Endothelial cell of umbilical vein (primary cell): ENCODE measurements at regions not wholly inside any gene's neighbourhood (a gene's known extent, or its start where the extent isn't known, plus 50 kb on each side); places are given as distances from the start of the nearest gene placed in this dataset.
A peak's percentile ranks its signal among the peaks of the same experiment; 100 is the strongest.

ENCODE experiments used
- BruUV-seq: library from RNA; stranded (reverse); fragments of 400-500 nt; replicated peaks from 2 replicates; lab custom pipeline; 2021; lab: Mats Ljungman, UMichigan
- CTCF ChIA-PET: fragments of 300-600, 350-600 bp; sonication (Branson Sonifier 250); formaldehyde crosslinking; loops from one replicate; lab custom pipeline; 2021; ENCODE audit warnings: antibody characterized with exemption, inconsistent platforms; lab: Charles Lee
- POLR2A ChIA-PET: fragments of 300-600, 350-600 bp; sonication (Branson Sonifier 250); formaldehyde crosslinking; loops from one replicate; lab custom pipeline; 2021; ENCODE audit warnings: antibody characterized with exemption, inconsistent platforms; lab: Charles Lee
- DNase-seq: peaks from one replicate; pipeline ENCODE4 v3.0.0-alpha.2; 2011; ENCODE audit warnings: low read depth, low spot score
- FAIRE-seq: peaks from 2 replicates; lab custom pipeline; 2011; peaks lifted over from hg19 to GRCh38; lab: Jason Lieb, UNC
- H2AFZ ChIP-seq: 2 replicates; pipeline ENCODE4 v1.6.0; 2012; ENCODE audit warnings: low read depth, low read length, control low read depth, inconsistent platforms
- H3K27ac ChIP-seq: 2 replicates; pipeline ENCODE4 v1.5.1; 2011; ENCODE audit warnings: low read depth, mild to moderate bottlenecking, control low read depth, low read length, moderate library complexity; ENCODE audit not compliant: insufficient read depth
- H3K27me3 ChIP-seq, 2 experiments: 2 replicates each; pipeline versions ENCODE4 v1.6.0 to v1.6.1; 2011; ENCODE audit warnings: low read length in 2 of 2, mixed read lengths in 1 of 2; ENCODE audit not compliant: control insufficient read depth in 2 of 2, insufficient read depth in 2 of 2
- H3K36me3 ChIP-seq, 2 experiments: 2 replicates in 1 of 2; 3 replicates in 1 of 2; pipeline ENCODE4 v1.5.1; 2011; ENCODE audit warnings: low read length in 2 of 2, mild to moderate bottlenecking in 1 of 2, moderate library complexity in 1 of 2; ENCODE audit not compliant: control insufficient read depth in 2 of 2, insufficient read depth in 2 of 2; ENCODE audit errors: extremely low read depth in 1 of 2
- H3K4me1 ChIP-seq: 3 replicates; pipeline ENCODE4 v1.5.1; 2011; ENCODE audit warnings: mild to moderate bottlenecking, low read length; ENCODE audit not compliant: control insufficient read depth, insufficient read depth; ENCODE audit errors: extremely low read depth
- H3K4me2 ChIP-seq: 2 replicates; pipeline ENCODE4 v1.6.1; 2011; ENCODE audit warnings: low read length, control low read depth, mixed read lengths; ENCODE audit not compliant: insufficient read depth
- H3K4me3 ChIP-seq, 3 experiments: fragments of 200-600 bp in 1 of 3; sonication (generic), shearing (Covaris generic) in 1 of 3; replicated peaks in 1 of 3; 2 replicates each; pipeline ENCODE4 v1.5.1; 2011 to 2016; ENCODE audit warnings: control low read depth in 3 of 3, low read length in 3 of 3, mild to moderate bottlenecking in 2 of 3, inconsistent platforms in 1 of 3, low read depth in 1 of 3, moderate library complexity in 1 of 3; ENCODE audit not compliant: insufficient read depth in 1 of 3
- H3K79me2 ChIP-seq: 2 replicates; pipeline ENCODE4 v1.6.0; 2012; ENCODE audit warnings: low read length, inconsistent platforms; ENCODE audit not compliant: control insufficient read depth, insufficient read depth
- H3K9ac ChIP-seq: replicated peaks from 2 replicates; pipeline ENCODE3; 2011; ENCODE audit warnings: low read length, control low read depth; ENCODE audit not compliant: insufficient read depth; ENCODE audit errors: extremely low read depth
- H3K9me1 ChIP-seq: replicated peaks from 3 replicates; pipeline ENCODE4 v1.6.0; 2011; ENCODE audit warnings: mild to moderate bottlenecking, low read length; ENCODE audit not compliant: control insufficient read depth, insufficient read depth; ENCODE audit errors: extremely low read depth
- H3K9me3 ChIP-seq: replicated peaks from 2 replicates; pipeline ENCODE4 v1.5.1; 2012; ENCODE audit warnings: low read length, inconsistent platforms; ENCODE audit not compliant: control insufficient read depth, insufficient read depth
- H4K20me1 ChIP-seq: replicated peaks from 2 replicates; pipeline ENCODE3; 2011; ENCODE audit warnings: mild to moderate bottlenecking, low read length; ENCODE audit not compliant: control insufficient read depth, insufficient read depth; ENCODE audit errors: extremely low read depth
- CTCF ChIP-seq, 2 donors: IDR thresholded peaks; 1 replicate in 1 of 2; 2 replicates in 1 of 2; pipeline ENCODE4 v1.5.1; 2011; ENCODE audit warnings: low read length in 2 of 2, mild to moderate bottlenecking in 2 of 2, moderate library complexity in 2 of 2, control low read depth in 1 of 2, inconsistent platforms in 1 of 2, low read depth in 1 of 2; ENCODE audit not compliant: insufficient read depth in 1 of 2; ENCODE audit errors: extremely low read depth in 1 of 2
- EZH2 ChIP-seq: IDR thresholded peaks from 2 replicates; pipeline ENCODE4 v1.6.1; 2012; ENCODE audit warnings: borderline replicate concordance, low read depth, mild to moderate bottlenecking, moderate library complexity, low read length, inconsistent platforms; ENCODE audit not compliant: severe bottlenecking
- FOS ChIP-seq: IDR thresholded peaks from 2 replicates; pipeline ENCODE4 v1.6.1; 2011; ENCODE audit warnings: mild to moderate bottlenecking, low read length, moderate library complexity, borderline replicate concordance; ENCODE audit not compliant: insufficient read depth
- GATA2 ChIP-seq: IDR thresholded peaks from 2 replicates; pipeline ENCODE4 v1.7.0; 2011; ENCODE audit warnings: low read depth, mild to moderate bottlenecking, moderate library complexity, mixed read lengths, low read length; ENCODE audit not compliant: insufficient read length, insufficient read depth
- JUN ChIP-seq: IDR thresholded peaks from 2 replicates; pipeline ENCODE4 v1.6.1; 2011; ENCODE audit warnings: borderline replicate concordance, low read depth; ENCODE audit not compliant: insufficient read length, insufficient read depth
- MAX ChIP-seq: IDR thresholded peaks from 2 replicates; pipeline ENCODE4 v1.6.1; 2011; ENCODE audit not compliant: insufficient read depth, insufficient read length
- MYC ChIP-seq: IDR thresholded peaks from one replicate; pipeline ENCODE4 v1.6.1; 2011; ENCODE audit warnings: mild to moderate bottlenecking, low read depth, low read length
- POLR2A ChIP-seq: IDR thresholded peaks from 2 replicates; pipeline ENCODE4 v1.6.1; 2012; ENCODE audit warnings: low read depth, mild to moderate bottlenecking, control low read depth, low read length
- POLR2AphosphoS5 ChIP-seq: IDR thresholded peaks from 2 replicates; pipeline ENCODE4 v1.6.1; 2012; ENCODE audit warnings: low read depth, mild to moderate bottlenecking, control low read depth, low read length, moderate library complexity; ENCODE audit not compliant: insufficient read depth
- dilution Hi-C: fragments of 300-500 bp; cut with MboI; formaldehyde crosslinking; loops from one replicate; pipeline ENCODE4 v1.15.0; 2019; ENCODE audit warnings: low sequenced_read_pairs; ENCODE audit not compliant: extremely low pct_ligation_motif_present
- intact Hi-C: fragments of 100-400 bp; cut with micrococcal nuclease; formaldehyde crosslinking; loops from one replicate; pipeline ENCODE4 v1.10.0; 2022

DNA sequence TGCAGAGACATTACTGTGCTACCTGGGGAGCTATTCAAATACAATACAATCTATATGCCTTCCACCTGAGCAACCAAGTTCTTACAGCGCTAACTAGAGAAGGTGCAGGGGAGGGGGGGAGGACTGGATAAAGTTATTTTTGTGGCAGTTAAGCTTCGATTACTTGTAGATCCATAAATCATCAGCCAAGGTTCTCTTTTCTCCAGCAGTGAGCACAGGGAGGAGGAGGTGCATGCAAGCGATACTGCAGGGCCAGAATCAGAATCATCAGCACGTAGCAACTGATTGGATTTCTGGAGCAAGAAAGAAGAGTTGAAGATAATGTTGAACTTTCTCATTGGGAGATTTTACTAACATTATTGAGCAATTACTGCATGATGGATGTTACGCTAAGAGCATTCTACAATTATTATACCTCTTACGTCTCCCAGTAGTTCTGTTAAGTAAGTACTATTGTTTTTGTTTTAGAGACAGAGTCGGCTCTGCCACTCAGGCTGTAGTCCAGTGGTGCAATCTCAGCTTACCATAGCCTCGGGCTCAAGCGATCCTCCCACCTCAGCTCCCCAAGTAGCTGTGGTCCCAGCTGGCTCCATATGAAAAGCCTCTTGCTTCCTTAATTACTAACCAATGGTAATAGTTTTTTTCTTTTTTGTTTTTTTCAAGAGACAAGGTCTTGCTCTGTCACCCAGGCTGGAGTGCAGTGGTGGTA is 74.6 kb upstream of the EEA1 start:
- dilution Hi-C loops, result loop anchor here (25.0 kb wide), 1 partner anchor 384 kb away; the partner anchor contains the start of gene NUDT4
- Histone ChIP-seq H2AFZ (no peak overlapping the region), H3K4me3 (no peak overlapping the region), H3K4me1 (peaks cover 32% of the 10 kb centered on the region), H3K9ac (no peak overlapping the region), H3K4me2 (no peak overlapping the region), H4K20me1 (no peaks in the 10 kb centered on the region), H3K27me3 (no peaks in the 10 kb centered on the region), H3K27ac (peak overlapping the region; percentile 95), H3K79me2 (no peaks in the 10 kb centered on the region), H3K36me3 (no peaks in the 10 kb centered on the region), H3K9me1 (no peaks in the 10 kb centered on the region), H3K9me3 (no peaks in the 10 kb centered on the region)
- no TSS peak for BruUV-seq
- TF ChIP-seq JUN (no peak), CTCF (IDR thresholded peaks at IDR 0.05; ENCODE audit: extremely low read depth in 1 of 2, insufficient read depth in 1 of 2, low read depth in 1 of 2, low read length in 2 of 2) (no peak), MAX (no peak), EZH2 (no peak), MYC (no peak), POLR2AphosphoS5 (no peak), GATA2 (no peak), FOS (no peak), POLR2A (no peak)
- CTCF ChIA-PET, result interaction anchor here (0.6 to 3.5 kb wide), 12 partner anchors 8 to 416 kb away, joined by 3 to 19 read pairs (median 3); no protein-coding TSS in a partner anchor
- POLR2A ChIA-PET, result no interaction called here
- no peak for DNase-seq
- intact Hi-C loops, result loop anchor here (5.0 kb wide), 1 partner anchor 374 kb away; the partner anchor contains the start of gene NUDT4
- FAIRE-seq, result no peak
